A549 (cell line): ENCODE measurements at regions not wholly inside any gene's neighbourhood (a gene's known extent, or its start where the extent isn't known, plus 50 kb on each side); places are given as distances from the start of the nearest gene placed in this dataset.

Experiments
- BHLHE40 ChIP-seq: IDR thresholded peaks from 2 replicates; pipeline ENCODE4 v1.6.1; 2012; ENCODE audit warnings: low read depth, low read length, inconsistent platforms
- CHD4 ChIP-seq: fragments of 200-600 bp; sonication (generic); IDR thresholded peaks from 2 replicates; pipeline ENCODE4 v1.6.1; 2016; ENCODE audit warnings: antibody characterized with exemption, mild to moderate bottlenecking, borderline replicate concordance
- GATA3 ChIP-seq: IDR thresholded peaks from 2 replicates; pipeline ENCODE4 v1.6.1; 2012; ENCODE audit warnings: borderline replicate concordance
- NFE2L2 ChIP-seq: fragments of 150-350 bp; conservative IDR thresholded peaks from 2 replicates; pipeline ENCODE4 v1.6.1; 2014; ENCODE audit warnings: low read length
- POLR2A ChIP-seq: IDR thresholded peaks from 2 replicates; pipeline ENCODE4 v1.6.1; 2012; ENCODE audit warnings: mild to moderate bottlenecking, low read length
- RFX5 ChIP-seq: fragments of 450-650 bp; IDR thresholded peaks from 2 replicates; pipeline ENCODE4 v1.7.1; 2014; ENCODE audit warnings: antibody characterized with exemption, mild to moderate bottlenecking, moderate library complexity
- SMC3 ChIP-seq: fragments of >200 bp; sonication (Bioruptor Twin); formaldehyde crosslinking; IDR thresholded peaks from 3 replicates; pipeline ENCODE4 v1.6.1; 2018; ENCODE audit warnings: inconsistent platforms
- SREBF2 ChIP-seq: fragments of 450-650 bp; IDR thresholded peaks from 2 replicates; pipeline ENCODE4 v1.6.1; 2014; ENCODE audit warnings: mild to moderate bottlenecking, moderate library complexity
- ZNF302 ChIP-seq: fragments of 250-450 bp; sonication (Bioruptor Pico); IDR thresholded peaks from 2 replicates; pipeline ENCODE4 v1.9.0; 2021; ENCODE audit warnings: inconsistent platforms, mild to moderate bottlenecking, moderate library complexity
- TF ChIP-seq, protein P1 (sequence below): fragments of >200 bp; sonication (Bioruptor Twin); formaldehyde crosslinking; IDR thresholded peaks from 3 replicates; pipeline ENCODE4 v1.5.1; 2016
- TF ChIP-seq, protein P2 (sequence below): IDR thresholded peaks from 2 replicates; pipeline ENCODE4 v1.6.1; 2012
- TF ChIP-seq, protein P3 (sequence below): fragments of 150-350 bp; IDR thresholded peaks from 2 replicates; pipeline ENCODE4 v1.6.1; 2014; ENCODE audit warnings: low read depth, mild to moderate bottlenecking, low read length

DNA sequence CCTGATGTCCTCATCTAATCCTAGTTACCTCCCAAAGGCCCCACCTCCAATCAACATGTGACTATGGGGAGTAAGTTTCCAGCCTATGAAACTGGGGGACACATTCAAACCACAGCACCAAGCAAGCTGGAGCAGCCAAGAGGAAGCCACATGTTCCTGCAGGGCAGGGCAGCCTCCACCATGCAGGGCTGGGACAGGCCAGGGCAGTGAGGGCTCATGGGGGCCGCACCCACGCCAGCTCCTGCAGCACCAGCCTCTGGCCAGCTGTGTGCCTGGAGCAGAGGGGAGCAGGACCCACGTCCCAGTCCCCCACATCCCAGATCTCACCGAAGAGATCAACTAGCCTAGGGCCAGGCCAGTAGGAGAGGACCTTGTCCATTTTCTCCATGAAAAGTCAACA lies 85.9 kb upstream of the INSIG1 start:
- TF ChIP-seq, protein P1, sequence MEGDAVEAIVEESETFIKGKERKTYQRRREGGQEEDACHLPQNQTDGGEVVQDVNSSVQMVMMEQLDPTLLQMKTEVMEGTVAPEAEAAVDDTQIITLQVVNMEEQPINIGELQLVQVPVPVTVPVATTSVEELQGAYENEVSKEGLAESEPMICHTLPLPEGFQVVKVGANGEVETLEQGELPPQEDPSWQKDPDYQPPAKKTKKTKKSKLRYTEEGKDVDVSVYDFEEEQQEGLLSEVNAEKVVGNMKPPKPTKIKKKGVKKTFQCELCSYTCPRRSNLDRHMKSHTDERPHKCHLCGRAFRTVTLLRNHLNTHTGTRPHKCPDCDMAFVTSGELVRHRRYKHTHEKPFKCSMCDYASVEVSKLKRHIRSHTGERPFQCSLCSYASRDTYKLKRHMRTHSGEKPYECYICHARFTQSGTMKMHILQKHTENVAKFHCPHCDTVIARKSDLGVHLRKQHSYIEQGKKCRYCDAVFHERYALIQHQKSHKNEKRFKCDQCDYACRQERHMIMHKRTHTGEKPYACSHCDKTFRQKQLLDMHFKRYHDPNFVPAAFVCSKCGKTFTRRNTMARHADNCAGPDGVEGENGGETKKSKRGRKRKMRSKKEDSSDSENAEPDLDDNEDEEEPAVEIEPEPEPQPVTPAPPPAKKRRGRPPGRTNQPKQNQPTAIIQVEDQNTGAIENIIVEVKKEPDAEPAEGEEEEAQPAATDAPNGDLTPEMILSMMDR: no peak
- TF ChIP-seq ZNF302 (CRISPR knock-in tag): no peak
- TF ChIP-seq NFE2L2: no peak
- TF ChIP-seq, protein P2, sequence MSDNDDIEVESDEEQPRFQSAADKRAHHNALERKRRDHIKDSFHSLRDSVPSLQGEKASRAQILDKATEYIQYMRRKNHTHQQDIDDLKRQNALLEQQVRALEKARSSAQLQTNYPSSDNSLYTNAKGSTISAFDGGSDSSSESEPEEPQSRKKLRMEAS: no peak
- TF ChIP-seq POLR2A: no peak
- TF ChIP-seq SMC3: no peak
- no peak for TF ChIP-seq CHD4
- TF ChIP-seq, protein P3, sequence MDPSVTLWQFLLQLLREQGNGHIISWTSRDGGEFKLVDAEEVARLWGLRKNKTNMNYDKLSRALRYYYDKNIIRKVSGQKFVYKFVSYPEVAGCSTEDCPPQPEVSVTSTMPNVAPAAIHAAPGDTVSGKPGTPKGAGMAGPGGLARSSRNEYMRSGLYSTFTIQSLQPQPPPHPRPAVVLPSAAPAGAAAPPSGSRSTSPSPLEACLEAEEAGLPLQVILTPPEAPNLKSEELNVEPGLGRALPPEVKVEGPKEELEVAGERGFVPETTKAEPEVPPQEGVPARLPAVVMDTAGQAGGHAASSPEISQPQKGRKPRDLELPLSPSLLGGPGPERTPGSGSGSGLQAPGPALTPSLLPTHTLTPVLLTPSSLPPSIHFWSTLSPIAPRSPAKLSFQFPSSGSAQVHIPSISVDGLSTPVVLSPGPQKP: no peak
- no peak for TF ChIP-seq SREBF2
- no peak for TF ChIP-seq GATA3
- TF ChIP-seq RFX5: no peak
- TF ChIP-seq BHLHE40: no peak
